AG04449 (cell line): ENCODE measurements at regions not wholly inside any gene's neighbourhood (a gene's known extent, or its start where the extent isn't known, plus 50 kb on each side); places are given as distances from the start of the nearest gene placed in this dataset.

Source experiments
- CTCF ChIA-PET: fragments of 350-600 bp; formaldehyde crosslinking; extraction: SDS; loops from one replicate; lab custom pipeline; 2021; ENCODE audit warnings: antibody characterized with exemption; lab: Yijun Ruan, JAX
- POLR2A ChIA-PET: fragments of 400-600, 350-600 bp; formaldehyde crosslinking; extraction: SDS; loops from one replicate; lab custom pipeline; 2020; ENCODE audit warnings: antibody characterized with exemption, inconsistent platforms; lab: Yijun Ruan, JAX
- DNase-seq: peaks from one replicate; pipeline ENCODE4 v3.0.0-alpha.2; 2010; ENCODE audit warnings: low read depth, low spot score
- H3K4me3 ChIP-seq: 2 replicates; pipeline ENCODE4 v1.5.1; 2011; ENCODE audit warnings: low read depth, mild to moderate bottlenecking, control low read depth, low read length
- TF ChIP-seq, protein P1 (sequence below): IDR thresholded peaks from one replicate; pipeline ENCODE4 v1.5.1; 2011; ENCODE audit warnings: mild to moderate bottlenecking, moderate library complexity, low read length, control low read depth, inconsistent platforms; ENCODE audit not compliant: insufficient read depth; ENCODE audit errors: missing control alignments

DNA sequence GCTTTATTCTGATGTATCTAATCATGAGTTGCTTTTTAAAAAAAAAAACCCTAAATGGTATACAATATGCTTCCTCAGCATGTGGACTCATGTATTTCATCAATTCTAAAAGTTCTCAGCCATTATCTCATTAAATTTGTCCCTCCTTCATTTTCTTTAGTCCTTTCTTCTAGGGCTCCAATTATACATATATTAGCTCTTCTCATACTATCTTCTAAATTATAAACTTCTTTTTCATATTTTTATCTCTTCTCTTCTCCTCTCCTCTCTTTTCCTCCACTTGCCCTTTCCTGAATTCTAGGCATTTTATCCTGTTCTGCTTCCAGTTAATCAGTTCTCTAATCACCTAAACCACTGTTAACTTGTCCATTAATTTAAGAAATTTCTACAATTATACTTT is 55.0 kb upstream of the IL33 start:
- no peak overlapping the region for H3K4me3 ChIP-seq
- ChIA-PET CTCF (no interaction called here), POLR2A (no interaction called here)
- TF ChIP-seq, protein P1, sequence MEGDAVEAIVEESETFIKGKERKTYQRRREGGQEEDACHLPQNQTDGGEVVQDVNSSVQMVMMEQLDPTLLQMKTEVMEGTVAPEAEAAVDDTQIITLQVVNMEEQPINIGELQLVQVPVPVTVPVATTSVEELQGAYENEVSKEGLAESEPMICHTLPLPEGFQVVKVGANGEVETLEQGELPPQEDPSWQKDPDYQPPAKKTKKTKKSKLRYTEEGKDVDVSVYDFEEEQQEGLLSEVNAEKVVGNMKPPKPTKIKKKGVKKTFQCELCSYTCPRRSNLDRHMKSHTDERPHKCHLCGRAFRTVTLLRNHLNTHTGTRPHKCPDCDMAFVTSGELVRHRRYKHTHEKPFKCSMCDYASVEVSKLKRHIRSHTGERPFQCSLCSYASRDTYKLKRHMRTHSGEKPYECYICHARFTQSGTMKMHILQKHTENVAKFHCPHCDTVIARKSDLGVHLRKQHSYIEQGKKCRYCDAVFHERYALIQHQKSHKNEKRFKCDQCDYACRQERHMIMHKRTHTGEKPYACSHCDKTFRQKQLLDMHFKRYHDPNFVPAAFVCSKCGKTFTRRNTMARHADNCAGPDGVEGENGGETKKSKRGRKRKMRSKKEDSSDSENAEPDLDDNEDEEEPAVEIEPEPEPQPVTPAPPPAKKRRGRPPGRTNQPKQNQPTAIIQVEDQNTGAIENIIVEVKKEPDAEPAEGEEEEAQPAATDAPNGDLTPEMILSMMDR, result no peak
- no peak for DNase-seq

DNA sequence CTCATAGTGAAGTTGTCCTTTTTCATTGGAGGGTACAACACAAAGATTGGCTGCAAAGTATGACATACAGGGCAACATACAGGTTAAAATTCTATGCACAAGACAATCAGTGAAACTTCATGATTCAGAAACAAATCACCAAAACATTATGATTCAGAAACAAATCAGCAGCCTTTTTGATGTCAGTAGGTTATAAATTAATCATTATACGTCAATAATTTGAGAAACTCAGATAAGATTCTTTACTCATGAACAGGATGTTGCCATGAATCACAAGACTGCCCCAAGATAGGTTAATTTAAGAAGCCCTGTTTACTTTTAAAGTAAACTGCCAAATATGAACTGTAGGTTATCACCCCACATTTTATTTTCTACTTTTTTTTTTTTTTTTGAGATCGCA is 62.2 kb upstream of the IL33 start:
- ChIA-PET CTCF (no interaction called here), POLR2A (no interaction called here)
- no peak overlapping the region for H3K4me3 ChIP-seq
- no peak for DNase-seq
- TF ChIP-seq, protein P1, result no peak

DNA sequence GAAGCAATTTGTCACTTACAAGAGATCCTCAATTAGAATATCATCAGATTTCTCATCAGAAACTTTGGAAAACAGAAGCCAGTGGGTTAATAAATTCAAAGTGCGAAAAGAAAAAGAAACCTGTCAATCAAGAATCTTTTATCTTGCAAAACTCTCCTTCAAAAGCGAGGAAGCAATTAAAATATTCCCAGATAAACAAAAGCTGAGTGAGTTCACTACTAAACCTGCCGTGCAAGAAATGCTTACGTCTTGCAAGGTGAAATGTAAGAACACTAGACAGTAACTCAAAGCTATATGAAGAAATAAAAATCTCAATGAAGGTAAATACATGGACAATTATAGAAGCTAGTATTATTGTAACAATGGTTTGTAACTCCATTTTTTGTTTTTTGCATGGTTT is 62.8 kb upstream of the IL33 start:
- POLR2A ChIA-PET, result no interaction called here

DNA sequence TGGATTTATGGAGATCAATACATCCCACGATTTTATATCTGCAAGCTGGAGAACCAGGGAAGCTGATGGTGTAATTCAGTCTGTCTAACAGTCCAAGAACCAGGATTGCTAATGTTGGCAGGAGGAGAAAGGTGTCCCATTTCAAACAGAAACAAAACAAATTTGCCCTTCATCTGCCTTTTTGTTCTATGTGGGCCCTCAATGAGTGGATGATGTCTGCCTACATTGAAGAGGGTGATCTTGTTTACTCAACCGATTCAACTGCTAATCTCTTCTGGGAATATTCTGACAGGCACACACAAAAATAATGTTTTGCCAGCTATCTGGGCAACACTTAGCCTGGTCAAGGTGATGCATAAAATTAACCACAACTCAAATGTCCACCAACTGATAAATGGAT is 65.1 kb upstream of the IL33 start:
- no peak overlapping the region for H3K4me3 ChIP-seq
- TF ChIP-seq, protein P1, result no peak
- no peak for DNase-seq
- CTCF ChIA-PET, result no interaction called here
- POLR2A ChIA-PET, result no interaction called here

More for the DNA sequence above, 62.8 kb upstream of the IL33 start:
- CTCF ChIA-PET, result no interaction called here
- TF ChIP-seq, protein P1, result no peak
- H3K4me3 ChIP-seq, result no peak overlapping the region
- no peak for DNase-seq

DNA sequence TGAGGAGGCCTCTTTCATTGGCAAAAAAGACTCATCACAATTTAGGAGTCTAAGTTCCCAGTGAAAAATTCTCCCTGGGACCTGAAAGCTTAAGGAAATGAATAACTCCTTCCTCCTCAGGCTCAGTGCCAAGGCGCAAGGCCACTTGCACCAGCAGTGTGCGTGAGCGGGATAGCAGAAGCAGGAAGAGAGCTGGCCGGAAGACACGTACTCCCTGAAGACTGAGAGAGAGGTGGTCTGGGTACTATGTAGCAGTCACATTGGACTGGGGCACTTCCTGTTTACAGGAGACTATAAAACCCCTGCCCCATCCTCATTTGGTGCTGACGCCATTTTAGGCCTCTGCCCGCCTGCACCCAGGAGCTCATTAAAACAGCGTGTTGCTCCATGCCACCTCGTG is 66.3 kb upstream of the IL33 start:
- no peak for DNase-seq
- H3K4me3 ChIP-seq, result no peak overlapping the region
- TF ChIP-seq, protein P1, result no peak
- ChIA-PET CTCF (no interaction called here), POLR2A (no interaction called here)

DNA sequence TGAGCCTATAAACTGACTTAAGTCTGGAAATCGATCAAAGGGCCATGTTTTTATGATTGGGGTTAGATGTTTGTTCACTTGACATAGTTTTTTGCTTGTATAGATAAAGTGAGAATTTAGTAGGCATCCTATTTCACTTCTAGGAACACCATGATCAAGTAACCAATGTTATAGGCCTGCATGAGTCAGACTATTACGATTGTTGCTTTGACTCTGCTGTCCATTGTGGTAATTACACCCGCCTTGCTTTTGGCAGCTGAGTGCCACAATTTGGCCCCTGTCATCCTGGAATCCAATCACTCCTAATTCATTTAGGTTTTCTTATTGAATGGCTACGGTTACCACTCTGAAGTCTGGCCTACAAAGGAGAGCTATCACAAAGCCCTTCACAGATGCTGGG is 67.8 kb upstream of the IL33 start:
- H3K4me3 ChIP-seq, result no peak overlapping the region
- ChIA-PET CTCF (no interaction called here), POLR2A (no interaction called here)
- no peak for DNase-seq
- TF ChIP-seq, protein P1, result no peak
